Ovary (tissue), 7 donors: ENCODE measurements at regions not wholly inside any gene's neighbourhood (a gene's known extent, or its start where the extent isn't known, plus 50 kb on each side); places are given as distances from the start of the nearest gene placed in this dataset.

Source experiments
- DNase-seq, 5 donors: peaks; one replicate each; pipeline ENCODE4 v3.0.0-alpha.2; 2019 to 2020
- H3K27ac ChIP-seq, 2 donors: fragments of 200-600 bp; one replicate each; pipeline versions ENCODE4 v1.5.1 to v1.8.0; 2019 to 2022
- H3K27me3 ChIP-seq: fragments of 200-600 bp; one replicate; pipeline ENCODE4 v1.8.0; 2022
- H3K36me3 ChIP-seq: fragments of 200-600 bp; sonication (generic); one replicate; pipeline ENCODE4 v1.5.1; 2019
- H3K4me1 ChIP-seq: one replicate; pipeline ENCODE4 v1.8.1; 2013; ENCODE audit warnings: mild to moderate bottlenecking, moderate library complexity; ENCODE audit not compliant: insufficient read depth
- H3K4me3 ChIP-seq: fragments of 200-600 bp; sonication (generic); one replicate; pipeline ENCODE4 v1.5.1; 2017
- H3K9me3 ChIP-seq, 2 donors: fragments of 200-600 bp in 1 of 2; sonication (generic) in 1 of 2; one replicate each; pipeline versions ENCODE4 v1.5.1 to v1.8.1; 2013 to 2019; ENCODE audit warnings: mild to moderate bottlenecking in 1 of 2, moderate library complexity in 1 of 2
- CTCF ChIP-seq, 3 donors: fragments of 450-650 bp in 2 of 3; fragments of 200-600 bp in 1 of 3; IDR thresholded peaks; one replicate each; pipeline versions ENCODE4 v1.5.1 to v1.8.0; 2016 to 2022; ENCODE audit warnings: antibody characterized with exemption in 3 of 3, mild to moderate bottlenecking in 1 of 3
- EP300 ChIP-seq: sonication (generic); formaldehyde crosslinking; IDR thresholded peaks from one replicate; pipeline ENCODE4 v1.6.1; 2017; ENCODE audit warnings: antibody characterized with exemption
- POLR2A ChIP-seq: fragments of 450-650 bp; IDR thresholded peaks from one replicate; pipeline ENCODE4 v1.6.1; 2017; ENCODE audit warnings: antibody characterized with exemption, mild to moderate bottlenecking, moderate library complexity
- WGBS, 3 donors: extraction: QIAGEN DNeasy Blood & Tissue Kit in 1 of 3; methylation state at CpG; one replicate each; pipeline versions ENCODE4 v1.1.5 to v1.1.7; 2013 to 2017; 5-methylcytosine and 5-hydroxymethylcytosine counted together
- intact Hi-C, 4 donors: fragments of 100-400 bp; cut with DNase I; formaldehyde crosslinking; loops; one replicate each; pipeline versions ENCODE4 v1.11.0 to v1.15.1; 2022 to 2023
- donor health status: DM: no; HTN: no; CAD: no; lungs with moderate emphysema.
- donor health status: DM: no; HTN: no; CAD: no.
- donor health status: Bipolar disorder and iron deficiency.
- donor health status: DM: no; HTN: no; CAD: no.
- donor health status: DM: yes; HTN: yes; CAD: no.

GRCh38 chr1:94616506-94616905 is 74.9 kb upstream of the F3 start:
- Histone ChIP-seq H3K4me1 (peaks cover 4% of the 10 kb centered on the region), H3K27me3 (no peaks in the 10 kb centered on the region), H3K36me3 (no peaks in the 10 kb centered on the region), H3K9me3 (no peaks in the 10 kb centered on the region), H3K4me3 (no peak overlapping the region), H3K27ac (no peak overlapping the region)
- intact Hi-C loops = no loop called here
- TF ChIP-seq CTCF (IDR thresholded peaks at IDR 0.05) (no peak), EP300 (no peak), POLR2A (no peak)
- DNase-seq = no peak
- WGBS, 3 donors = 90 to 91% (median 90%) methylated on average over 2 of the region's 2 CpGs

- H3K27ac ChIP-seq = no peak overlapping the region
- no peak overlapping the region for H3K4me3 ChIP-seq
- 57 to 61% (median 57%) methylated on average over 4 of the region's 4 CpGs for WGBS, 3 donors
- no peaks in the 10 kb centered on the region for H3K36me3 ChIP-seq
- no peaks in the 10 kb centered on the region for H3K9me3 ChIP-seq
- intact Hi-C loops = no loop called here
- no peaks in the 10 kb centered on the region for H3K27me3 ChIP-seq
- H3K4me1 ChIP-seq = peaks cover 4% of the 10 kb centered on the region
- no peak for TF ChIP-seq CTCF (IDR thresholded peaks at IDR 0.05)
- no peak for TF ChIP-seq EP300
- no peak for TF ChIP-seq POLR2A
- DNase-seq = no peak
These were observed 73.4 kb upstream of the F3 start for GRCh38 chr1:94614996-94615395.

DNA sequence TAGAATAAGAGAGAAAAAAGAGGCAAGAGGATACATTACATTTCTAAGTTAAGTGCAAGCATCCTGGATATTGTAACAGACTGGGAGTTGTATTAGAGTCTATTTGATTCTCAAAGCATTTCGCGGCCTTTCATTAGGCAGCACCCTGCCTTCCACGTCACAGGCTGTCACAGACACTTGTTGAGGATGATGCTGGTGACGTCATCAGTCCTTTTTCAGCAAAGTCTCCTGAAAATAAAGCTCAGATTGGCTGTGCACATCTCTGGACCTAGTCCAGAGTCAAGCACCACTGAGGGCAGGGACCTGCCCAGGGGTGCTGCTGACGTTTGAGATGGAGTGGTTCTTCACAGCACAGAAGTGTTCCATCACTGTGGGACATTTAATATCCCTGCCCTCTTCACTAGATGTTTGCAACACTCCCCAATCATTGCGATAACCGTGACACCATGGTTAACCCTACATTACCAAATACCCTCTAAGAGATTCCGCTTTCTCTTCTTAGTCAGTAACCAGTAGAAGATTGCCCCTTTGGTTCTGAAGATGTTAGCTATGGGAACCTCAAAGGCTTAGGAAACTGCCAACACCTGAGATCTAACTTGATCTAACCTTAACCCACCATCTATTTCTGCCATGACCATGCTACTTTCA is 72.7 kb upstream of the F3 start:
- DNase-seq = no peak
- TF ChIP-seq POLR2A = no peak
- TF ChIP-seq EP300 = no peak
- TF ChIP-seq CTCF (IDR thresholded peaks at IDR 0.05) = no peak
- Histone ChIP-seq H3K27me3 (no peaks in the 10 kb centered on the region), H3K36me3 (no peaks in the 10 kb centered on the region), H3K9me3 (no peaks in the 10 kb centered on the region), H3K4me1 (peaks cover 4% of the 10 kb centered on the region), H3K4me3 (no peak overlapping the region), H3K27ac (no peak overlapping the region)
- intact Hi-C loops = no loop called here
- 71 to 85% (median 76%) methylated on average over 8 of the region's 8 CpGs for WGBS, 3 donors

DNA sequence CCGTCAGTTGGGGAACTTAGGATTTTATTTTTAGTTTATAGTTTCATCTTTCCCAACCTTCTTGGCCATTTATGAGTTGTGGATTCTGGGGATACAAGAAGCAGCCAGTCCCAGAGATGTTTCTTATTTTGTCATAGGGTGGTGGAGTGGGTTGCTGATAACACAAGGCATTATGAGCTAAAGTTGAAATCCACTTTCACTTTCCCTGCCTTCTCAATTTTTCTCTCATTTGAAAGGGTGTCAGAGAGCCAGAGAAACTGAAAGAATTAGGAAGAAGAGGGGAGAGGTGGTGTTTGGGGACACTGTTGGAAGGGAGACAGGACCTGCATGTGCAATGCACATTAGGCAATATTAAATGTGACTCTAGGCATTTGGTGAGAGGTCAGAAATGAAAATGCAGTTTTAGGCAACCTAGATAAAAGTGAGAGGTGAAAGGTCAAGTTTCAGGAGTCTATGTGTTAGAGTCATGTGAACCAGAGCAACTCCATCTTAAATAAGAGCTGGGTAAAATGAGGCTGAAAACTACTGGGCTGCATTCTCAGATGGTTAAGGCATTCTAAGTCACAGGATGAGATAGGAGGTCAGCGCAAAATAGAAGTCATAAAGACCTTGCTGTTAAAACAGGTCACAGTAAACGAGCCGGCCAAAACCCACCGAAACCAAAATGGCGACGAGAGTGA is 71.1 kb upstream of the F3 start:
- peaks cover 4% of the 10 kb centered on the region for H3K4me1 ChIP-seq
- DNase-seq = no peak
- H3K27me3 ChIP-seq = no peaks in the 10 kb centered on the region
- no peak overlapping the region for H3K27ac ChIP-seq
- H3K4me3 ChIP-seq = no peak overlapping the region
- no peaks in the 10 kb centered on the region for H3K9me3 ChIP-seq
- WGBS, 3 donors = 93 to 96% (median 94%) methylated on average over 7 of the region's 7 CpGs
- no peaks in the 10 kb centered on the region for H3K36me3 ChIP-seq
- TF ChIP-seq EP300 (no peak), POLR2A (no peak), CTCF (IDR thresholded peaks at IDR 0.05) (no peak)
- intact Hi-C loops = no loop called here
